GM12878 (cell line): ENCODE measurements at regions not wholly inside any gene's neighbourhood (a gene's known extent, or its start where the extent isn't known, plus 50 kb on each side); places are given as distances from the start of the nearest gene placed in this dataset.

Experiments
- ATAC-seq: fragments of 200-7000 bp; cut with Tn5 transposase; 3 replicates; pipeline ENCODE4 v1.9.1; 2020; ENCODE audit warnings: mild to moderate bottlenecking, moderate library complexity
- BruUV-seq: library from RNA; stranded (reverse); fragments of 400-500 nt; replicated peaks from 2 replicates; lab custom pipeline; 2021; lab: Mats Ljungman, UMichigan
- CTCF ChIA-PET: fragments of 300-600 bp; sonication (Branson Sonifier 250); formaldehyde crosslinking; extraction: SDS; loops from one replicate; lab custom pipeline; 2021; ENCODE audit warnings: inconsistent platforms; lab: Yijun Ruan, JAX
- POLR2A ChIA-PET: fragments of 350-600 bp; formaldehyde crosslinking; extraction: SDS; loops from one replicate; lab custom pipeline; 2021; ENCODE audit warnings: inconsistent platforms; lab: Charles Lee
- RAD21 ChIA-PET: fragments of 300-600 bp; sonication (Branson Sonifier 250); formaldehyde crosslinking; loops from one replicate; lab custom pipeline; 2023; ENCODE audit warnings: antibody characterized with exemption; ENCODE audit not compliant: unreplicated experiment; lab: Charles Lee
- SMC1A ChIA-PET: fragments of 300-600 bp; sonication (Branson Sonifier 250); formaldehyde crosslinking; loops from one replicate; lab custom pipeline; 2023; ENCODE audit not compliant: unreplicated experiment, uncharacterized antibody; lab: Charles Lee
- DNase-seq: peaks from one replicate; pipeline ENCODE4 v3.0.0-alpha.2; 2011; ENCODE audit warnings: low read depth, low spot score
- FAIRE-seq: peaks from 3 replicates; lab custom pipeline; 2011; peaks lifted over from hg19 to GRCh38; lab: Jason Lieb, UNC
- H2AFZ ChIP-seq: 2 replicates; pipeline ENCODE4 v1.6.0; 2011; ENCODE audit warnings: low read depth, low read length, control low read depth; ENCODE audit not compliant: control insufficient read depth
- H3K27ac ChIP-seq: 2 replicates; pipeline ENCODE4 v1.5.1; 2011; ENCODE audit warnings: control low read depth; ENCODE audit not compliant: control insufficient read depth, insufficient read depth
- H3K27me3 ChIP-seq, 2 experiments: replicated peaks in 1 of 2; 2 replicates each; pipeline versions ENCODE4 v1.6.0 to v1.6.1; 2011; ENCODE audit warnings: low read length in 1 of 2; ENCODE audit not compliant: control insufficient read depth in 2 of 2, insufficient read depth in 2 of 2
- H3K36me3 ChIP-seq, 2 experiments: 2 replicates each; pipeline ENCODE4 v1.5.1; 2011; ENCODE audit warnings: low read length in 1 of 2; ENCODE audit not compliant: control insufficient read depth in 2 of 2, insufficient read depth in 2 of 2
- H3K4me1 ChIP-seq: 2 replicates; pipeline ENCODE4 v1.6.1; 2011; ENCODE audit warnings: mild to moderate bottlenecking, low read length, moderate library complexity, mixed read lengths; ENCODE audit not compliant: control insufficient read depth, insufficient read depth
- H3K4me2 ChIP-seq: 2 replicates; pipeline ENCODE4 v1.6.0; 2011; ENCODE audit warnings: control low read depth; ENCODE audit not compliant: control insufficient read depth, insufficient read depth
- H3K4me3 ChIP-seq: fragments of 200-600 bp; sonication (generic); 2 replicates; pipeline ENCODE4 v1.5.1; 2016
- H3K79me2 ChIP-seq: 2 replicates; pipeline ENCODE4 v1.6.0; 2011; ENCODE audit warnings: low read length; ENCODE audit not compliant: control insufficient read depth, insufficient read depth
- H3K9ac ChIP-seq: 2 replicates; pipeline ENCODE4 v1.8.0; 2011; ENCODE audit warnings: low read length, control low read depth, mixed read lengths; ENCODE audit not compliant: control insufficient read depth, insufficient read depth
- H3K9me3 ChIP-seq: replicated peaks from 3 replicates; pipeline ENCODE4 v1.5.1; 2011; ENCODE audit warnings: mild to moderate bottlenecking, low read length; ENCODE audit not compliant: control insufficient read depth, insufficient read depth
- H4K20me1 ChIP-seq: 2 replicates; pipeline ENCODE4 v1.6.0; 2011; ENCODE audit not compliant: control insufficient read depth, insufficient read depth
- ATF2 ChIP-seq: IDR thresholded peaks from 2 replicates; pipeline ENCODE4 v1.6.1; 2012; ENCODE audit warnings: low read length, inconsistent platforms
- FOS ChIP-seq: IDR thresholded peaks from 3 replicates; pipeline ENCODE4 v1.6.1; 2011; ENCODE audit warnings: borderline replicate concordance; ENCODE audit not compliant: insufficient read length; ENCODE audit errors: extremely low read depth
- GATAD2B ChIP-seq: fragments of 450-650 bp; conservative IDR thresholded peaks from 2 replicates; pipeline ENCODE4 v1.6.1; 2017; ENCODE audit warnings: low read depth, mild to moderate bottlenecking, moderate library complexity
- MXI1 ChIP-seq: fragments of 150-350 bp; IDR thresholded peaks from 2 replicates; pipeline ENCODE4 v1.6.1; 2011; ENCODE audit warnings: low read depth, mild to moderate bottlenecking, inconsistent platforms, low read length, improper control_type of control experiment
- NR2F1 ChIP-seq: fragments of 450-650 bp; conservative IDR thresholded peaks from 2 replicates; pipeline ENCODE4 v1.6.1; 2017; ENCODE audit warnings: mild to moderate bottlenecking
- PBX3 ChIP-seq: IDR thresholded peaks from 2 replicates; pipeline ENCODE4 v1.6.1; 2011; ENCODE audit warnings: mild to moderate bottlenecking, low read depth, low read length, moderate library complexity; ENCODE audit not compliant: insufficient replicate concordance
- PML ChIP-seq: IDR thresholded peaks from 2 replicates; pipeline ENCODE4 v1.6.1; 2012; ENCODE audit warnings: low read length, inconsistent platforms
- POU2F2 ChIP-seq: IDR thresholded peaks from 3 replicates; pipeline ENCODE4 v1.6.1; 2011; ENCODE audit warnings: low read depth, mild to moderate bottlenecking, low read length, borderline replicate concordance
- USF1 ChIP-seq: IDR thresholded peaks from 2 replicates; pipeline ENCODE4 v1.6.1; 2011; ENCODE audit warnings: borderline replicate concordance, low read depth, mild to moderate bottlenecking, moderate library complexity, mixed read lengths, low read length; ENCODE audit not compliant: insufficient read depth; ENCODE audit errors: extremely low read length
- USF2 ChIP-seq: IDR thresholded peaks from 2 replicates; pipeline ENCODE4 v1.6.1; 2011; ENCODE audit warnings: low read depth, low read length, improper control_type of control experiment, borderline replicate concordance
- ZNF592 ChIP-seq: fragments of 450-650 bp; IDR thresholded peaks from 2 replicates; pipeline ENCODE4 v1.6.1; 2017; ENCODE audit warnings: mild to moderate bottlenecking, moderate library complexity
- ZSCAN29 ChIP-seq: fragments of 450-650 bp; IDR thresholded peaks from 2 replicates; pipeline ENCODE4 v1.6.1; 2017; ENCODE audit warnings: mild to moderate bottlenecking, moderate library complexity
- WGBS: methylation state at CpG from one replicate; pipeline ENCODE4 v1.1.6; 2016; ENCODE audit warnings: low lambda C conversion rate; ENCODE audit not compliant: insufficient replicate concordance, insufficient coverage; ENCODE audit errors: missing lambda C conversion rate; 5-methylcytosine and 5-hydroxymethylcytosine counted together
- in situ Hi-C: fragments of 300-500 bp; cut with MboI; formaldehyde crosslinking; loops from 9 replicates; pipeline ENCODE4 v1.14.3; 2018; ENCODE audit warnings: mixed read lengths
- intact Hi-C: fragments of 100-400 bp; cut with micrococcal nuclease; formaldehyde crosslinking; loops from one replicate; pipeline ENCODE4 v1.14.2; 2022; ENCODE audit not compliant: unreplicated experiment

- Histone ChIP-seq H3K4me1 (no peaks in the 10 kb centered on the region), H3K27ac (no peak overlapping the region), H3K79me2 (no peaks in the 10 kb centered on the region), H3K9me3 (no peaks in the 10 kb centered on the region; the same call in 2 of the 3 replicates), H3K9ac (no peak overlapping the region), H3K36me3 (no peaks in the 10 kb centered on the region), H3K4me3 (no peak overlapping the region), H3K4me2 (no peak overlapping the region), H3K27me3 (no peaks in the 10 kb centered on the region), H4K20me1 (no peaks in the 10 kb centered on the region), H2AFZ (no peak overlapping the region)
- 43% methylated on average over 12 of the region's 12 CpGs for WGBS
- SMC1A ChIA-PET, result no interaction called here
- no TSS peak for BruUV-seq
- RAD21 ChIA-PET, result no interaction called here
- CTCF ChIA-PET, result no interaction called here
- no peak for DNase-seq
- intact Hi-C loops, result no loop called here
- FAIRE-seq, result no peak
- in situ Hi-C loops, result no loop called here
- POLR2A ChIA-PET, result no interaction called here
- TF ChIP-seq GATAD2B, result no peak
- TF ChIP-seq MXI1, result no peak
- TF ChIP-seq NR2F1, result no peak
- no peak for TF ChIP-seq POU2F2
- TF ChIP-seq ATF2, result no peak
- TF ChIP-seq ZNF592, result no peak
- TF ChIP-seq PBX3, result no peak
- no peak for TF ChIP-seq FOS
- TF ChIP-seq USF1, result no peak
- no peak for TF ChIP-seq ZSCAN29
- no peak for TF ChIP-seq USF2
- no peak for TF ChIP-seq PML
- no peak for ATAC-seq
Measured at GRCh38 chr18:78783564-78783960, 196.1 kb upstream of the SALL3 start.
